ENCODE measurements at regions not wholly inside any gene's neighbourhood (a gene's known extent, or its start where the extent isn't known, plus 50 kb on each side); places are given as distances from the start of the nearest gene placed in this dataset.

GRCh38 chr14:25103271-25103670 is 53.3 kb upstream of the STXBP6 start:
- no peak overlapping the region for H3K4me3 ChIP-seq (replicated peaks; ENCODE audit: low read depth, low read length)
- TF ChIP-seq CTCF (IDR thresholded peaks at IDR 0.05; ENCODE audit: low read length, missing control alignments), result no peak
- no peak for DNase-seq (ENCODE audit: low read depth)

- H3K4me3 ChIP-seq (replicated peaks; ENCODE audit: low read depth, low read length), result no peak overlapping the region
- no peak for TF ChIP-seq CTCF (IDR thresholded peaks at IDR 0.05; ENCODE audit: low read length, missing control alignments)
Observed at GRCh38 chr14:25102788-25103187, 52.8 kb upstream of the STXBP6 start.

DNA sequence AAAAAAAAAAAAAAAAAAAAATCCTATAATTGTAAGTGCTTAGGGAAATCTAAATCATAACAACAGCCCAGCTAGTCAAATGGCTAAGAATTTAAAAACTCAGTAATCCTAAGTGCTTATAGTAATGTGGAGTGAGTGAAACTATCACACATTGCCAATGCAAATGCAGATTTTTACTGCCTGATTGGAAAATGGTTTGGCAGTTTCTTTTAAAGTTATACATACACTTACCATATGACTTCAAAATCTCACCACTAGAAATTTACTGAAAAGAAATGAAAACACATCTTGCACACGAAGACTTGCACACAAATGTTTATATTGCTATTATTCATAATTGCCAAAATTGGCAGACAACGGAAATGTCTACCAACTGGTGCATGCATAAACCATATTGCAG is 51.3 kb upstream of the STXBP6 start:
- DNase-seq (ENCODE audit: low read depth), result no peak
- H3K4me3 ChIP-seq (replicated peaks; ENCODE audit: low read depth, low read length), result no peak overlapping the region
- no peak for TF ChIP-seq CTCF (IDR thresholded peaks at IDR 0.05; ENCODE audit: low read length, missing control alignments)

More at GRCh38 chr14:25102788-25103187, 52.8 kb upstream of the STXBP6 start:
- DNase-seq (ENCODE audit: low read depth), result no peak

Measured in fibroblast of pulmonary artery (primary cell).